HG02759 (cell line): ENCODE measurements at regions not wholly inside any gene's neighbourhood (a gene's known extent, or its start where the extent isn't known, plus 50 kb on each side); places are given as distances from the start of the nearest gene placed in this dataset.
"Not testable (repeated sequence)": the region's sequence is repeated elsewhere in the genome, so short reads cannot be mapped to it uniquely, and the experiment has no call there.

Experiments
- ATAC-seq: cut with Tn5 transposase; IDR thresholded peaks from one replicate; pipeline ENCODE4 v1.9.1; 2021; ENCODE audit warnings: mild to moderate bottlenecking, moderate library complexity; ENCODE audit not compliant: unreplicated experiment

GRCh38 chr6:15116889-15117288 is 129.0 kb upstream of the JARID2 start:
- ATAC-seq = no peak

- ATAC-seq = no peak
Observed at GRCh38 chr6:15121443-15121842, 124.4 kb upstream of the JARID2 start.

GRCh38 chr6:15121977-15122550 is 123.8 kb upstream of the JARID2 start:
- ATAC-seq = no peak

- no peak for ATAC-seq
Observed at GRCh38 chr6:15129887-15130286, 116.0 kb upstream of the JARID2 start.

GRCh38 chr6:15131234-15131633 is 114.6 kb upstream of the JARID2 start:
- ATAC-seq = no peak

GRCh38 chr6:15131651-15132061 is 114.2 kb upstream of the JARID2 start:
- no peak for ATAC-seq

GRCh38 chr6:15132167-15132566 is 113.7 kb upstream of the JARID2 start:
- no peak for ATAC-seq

- no peak for ATAC-seq
Observed at GRCh38 chr6:15132854-15133670, 112.8 kb upstream of the JARID2 start.

GRCh38 chr6:15137086-15137485 is 108.8 kb upstream of the JARID2 start:
- ATAC-seq = no peak

GRCh38 chr6:15143086-15143485 is 102.8 kb upstream of the JARID2 start:
- no peak for ATAC-seq

- no peak for ATAC-seq
Observed at GRCh38 chr6:15143540-15143939, 102.3 kb upstream of the JARID2 start.

- no peak for ATAC-seq
Observed at GRCh38 chr6:15145821-15146220, 100.0 kb upstream of the JARID2 start.

- no peak for ATAC-seq
Observed at GRCh38 chr6:15147827-15148226, 98.0 kb upstream of the JARID2 start.

- no peak for ATAC-seq
Observed at GRCh38 chr6:15148356-15148946, 97.4 kb upstream of the JARID2 start.

GRCh38 chr6:15150207-15150606 is 95.7 kb upstream of the JARID2 start:
- ATAC-seq = no peak

- ATAC-seq = no peak
Observed at GRCh38 chr6:15152700-15153099, 93.2 kb upstream of the JARID2 start.

GRCh38 chr6:15153191-15153590 is 92.7 kb upstream of the JARID2 start:
- ATAC-seq = no peak

- no peak for ATAC-seq
Observed at GRCh38 chr6:15157479-15157878, 88.4 kb upstream of the JARID2 start.

- ATAC-seq = no peak
Observed at GRCh38 chr6:15158821-15159619, 86.8 kb upstream of the JARID2 start.

GRCh38 chr6:15160812-15161211 is 85.1 kb upstream of the JARID2 start:
- no peak for ATAC-seq

GRCh38 chr6:15164855-15165254 is 81.0 kb upstream of the JARID2 start:
- ATAC-seq = not testable (repeated sequence)
